Stimulated activated naive CD4-positive, alpha-beta T cell (primary cell): ENCODE measurements at regions not wholly inside any gene's neighbourhood (a gene's known extent, or its start where the extent isn't known, plus 50 kb on each side); places are given as distances from the start of the nearest gene placed in this dataset.
"Not testable (repeated sequence)": the region's sequence is repeated elsewhere in the genome, so short reads cannot be mapped to it uniquely, and the experiment has no call there.

Experiments
- DNase-seq, 6 experiments: peaks; one replicate each; lab custom pipeline; 2025; lab: John Stamatoyannopoulos, UW

- DNase-seq = no peak
These were observed 206.8 kb upstream of the ZNF217 start for GRCh38 chr20:53800418-53800817.

- DNase-seq = no peak
These were observed 203.4 kb upstream of the ZNF217 start for GRCh38 chr20:53797085-53797484.

- DNase-seq = no peak
These were observed 201.5 kb upstream of the ZNF217 start for GRCh38 chr20:53795170-53795569.

GRCh38 chr20:53794529-53795115 lies 201.0 kb upstream of the ZNF217 start:
- no peak for DNase-seq

- DNase-seq = no peak
These were observed 200.2 kb upstream of the ZNF217 start for GRCh38 chr20:53793783-53794383.

DNA sequence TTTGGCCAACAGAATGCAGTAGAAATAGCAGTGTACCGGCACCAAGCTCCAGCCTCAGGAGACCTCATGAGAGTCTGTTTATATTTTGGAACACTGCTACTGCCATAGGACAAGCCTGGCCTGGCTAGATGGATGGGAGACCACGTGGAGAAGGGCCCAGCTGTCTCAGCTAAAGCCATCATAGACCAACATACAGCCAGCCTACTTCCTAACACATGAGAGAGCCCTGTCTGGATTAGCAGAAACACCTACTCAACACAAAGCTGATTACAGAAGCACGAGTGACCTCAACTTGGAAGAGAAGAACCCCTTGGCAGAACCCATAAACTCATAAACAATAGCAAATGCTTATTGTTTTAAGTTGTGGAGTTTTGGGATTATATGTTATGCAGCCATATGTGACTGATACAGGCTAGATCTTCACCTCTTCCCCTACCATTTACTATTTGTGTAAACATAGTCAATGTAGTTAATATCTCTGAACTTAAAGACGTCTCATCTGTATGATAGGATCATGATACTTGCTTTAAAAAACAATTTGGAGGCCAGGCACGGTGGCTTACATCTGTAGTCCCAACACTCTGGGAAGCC lies 199.4 kb upstream of the ZNF217 start:
- DNase-seq = no peak

DNA sequence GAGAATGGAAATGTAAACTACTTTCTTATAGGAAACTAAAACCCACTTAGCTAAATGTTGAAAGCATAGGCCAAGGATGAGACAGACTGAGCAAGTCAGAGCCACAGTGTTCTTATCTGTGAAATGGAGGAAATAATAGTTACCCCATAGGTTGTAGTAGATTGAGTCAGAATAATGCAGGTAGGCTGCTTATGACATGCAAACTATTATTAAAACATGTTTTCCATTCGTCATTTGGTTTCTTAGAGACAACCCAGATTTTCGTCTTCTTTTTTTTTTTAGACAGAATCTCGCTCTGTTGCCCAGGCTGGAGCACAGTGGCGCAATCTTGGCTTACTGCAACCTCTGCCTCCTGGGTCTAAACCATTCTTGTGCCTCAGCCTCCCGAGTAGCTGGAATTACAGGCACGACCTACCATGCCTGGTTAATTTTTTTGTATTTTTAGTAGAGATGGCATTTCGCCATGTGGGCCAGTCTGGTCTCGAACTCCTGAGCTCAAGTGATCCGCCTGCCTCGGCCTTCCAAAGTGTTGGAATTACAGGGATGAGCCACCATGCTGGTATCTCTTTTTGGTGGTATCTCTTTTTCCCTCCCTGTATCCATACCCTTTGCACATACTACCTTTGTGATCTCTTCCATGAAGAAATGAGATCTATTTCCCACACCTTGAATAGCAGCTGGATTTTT lies 196.5 kb upstream of the ZNF217 start:
- no peak for DNase-seq

GRCh38 chr20:53788253-53789022 lies 194.8 kb upstream of the ZNF217 start:
- DNase-seq = no peak

- not testable (repeated sequence) for DNase-seq
These were observed 193.9 kb upstream of the ZNF217 start for GRCh38 chr20:53787491-53787931.

GRCh38 chr20:53786445-53787267 lies 193.0 kb upstream of the ZNF217 start:
- DNase-seq = no peak

- no peak for DNase-seq
These were observed 192.4 kb upstream of the ZNF217 start for GRCh38 chr20:53786071-53786444.

DNA sequence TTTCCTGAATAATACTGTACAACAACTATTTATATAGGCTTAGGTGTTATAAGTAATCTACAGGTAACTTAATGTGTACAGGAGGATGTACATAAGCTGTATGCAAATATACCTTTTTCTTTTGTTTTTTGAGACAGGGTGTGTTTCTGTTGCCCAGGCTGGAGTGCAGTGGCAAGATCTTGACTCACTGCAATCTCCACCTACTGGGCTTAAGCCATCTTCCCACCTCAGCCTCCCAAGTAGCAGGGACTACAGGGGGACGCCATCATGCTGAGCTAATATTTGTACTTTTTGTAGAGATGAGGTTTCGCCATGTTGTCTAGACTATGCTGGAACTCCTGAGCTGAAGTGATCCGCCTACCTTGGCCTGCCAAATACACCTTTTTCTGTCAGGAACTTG lies 191.7 kb upstream of the ZNF217 start:
- DNase-seq = no peak

DNA sequence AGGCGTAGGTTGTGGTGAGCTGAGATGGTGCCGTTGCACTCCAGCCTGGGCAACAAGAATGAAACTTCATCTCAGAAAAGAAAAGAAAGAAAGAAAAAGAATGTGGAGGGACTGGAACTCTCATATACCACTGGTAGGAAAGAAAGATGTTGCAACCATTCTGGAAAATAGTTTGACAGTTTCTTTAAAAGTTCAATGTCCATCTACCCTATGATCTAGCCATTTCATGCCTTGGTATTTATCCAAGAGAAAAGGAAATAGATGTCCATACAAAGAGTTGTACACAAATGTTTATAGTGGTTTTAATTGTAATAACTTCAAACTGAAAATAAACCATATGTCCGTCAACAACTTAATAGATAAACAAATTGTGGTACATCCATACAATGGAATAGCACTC lies 190.1 kb upstream of the ZNF217 start:
- no peak for DNase-seq

- no peak for DNase-seq
These were observed 189.1 kb upstream of the ZNF217 start for GRCh38 chr20:53782612-53783246.

- DNase-seq = no peak
These were observed 186.2 kb upstream of the ZNF217 start for GRCh38 chr20:53779822-53780221.

DNA sequence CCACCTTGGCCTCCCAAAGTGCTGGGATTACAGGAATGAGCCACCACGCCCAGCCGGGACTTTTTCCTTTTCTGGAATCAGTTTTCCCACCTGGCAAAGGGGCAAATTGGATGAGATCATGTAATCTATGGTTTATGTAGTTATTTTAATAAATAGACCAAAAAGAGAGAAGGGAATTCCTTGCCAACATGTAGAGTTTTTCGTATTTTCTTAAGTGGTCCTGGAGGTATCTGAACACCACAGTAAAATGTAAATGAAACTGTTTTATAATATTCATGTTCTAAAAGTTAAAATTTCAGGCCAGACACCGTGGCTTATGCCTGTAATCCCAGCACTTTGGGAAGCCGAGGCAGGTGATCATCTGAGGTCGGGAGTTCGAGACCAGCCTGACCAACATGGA lies 185.1 kb upstream of the ZNF217 start:
- DNase-seq = no peak

- no peak for DNase-seq
These were observed 184.4 kb upstream of the ZNF217 start for GRCh38 chr20:53778041-53778516.

DNA sequence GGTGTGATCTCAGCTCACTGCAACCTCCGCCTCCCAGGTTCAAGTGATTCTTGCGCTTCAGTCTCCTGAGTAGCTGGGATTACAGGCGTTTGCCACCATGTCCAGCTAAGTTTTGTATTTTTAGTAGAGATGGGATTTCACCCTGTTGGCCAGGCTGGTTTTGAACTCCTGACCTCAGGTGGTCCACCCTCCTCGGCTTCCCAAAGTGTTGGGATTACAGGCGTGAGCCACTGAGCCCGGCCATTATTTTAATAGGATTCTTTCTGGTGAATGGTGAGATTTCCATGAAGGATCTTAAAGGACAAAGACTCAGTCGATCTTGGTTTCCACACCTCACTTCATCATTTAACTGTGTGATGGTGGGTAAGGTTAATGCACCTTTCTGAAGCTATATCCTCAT lies 183.8 kb upstream of the ZNF217 start:
- DNase-seq = not testable (repeated sequence)

DNA sequence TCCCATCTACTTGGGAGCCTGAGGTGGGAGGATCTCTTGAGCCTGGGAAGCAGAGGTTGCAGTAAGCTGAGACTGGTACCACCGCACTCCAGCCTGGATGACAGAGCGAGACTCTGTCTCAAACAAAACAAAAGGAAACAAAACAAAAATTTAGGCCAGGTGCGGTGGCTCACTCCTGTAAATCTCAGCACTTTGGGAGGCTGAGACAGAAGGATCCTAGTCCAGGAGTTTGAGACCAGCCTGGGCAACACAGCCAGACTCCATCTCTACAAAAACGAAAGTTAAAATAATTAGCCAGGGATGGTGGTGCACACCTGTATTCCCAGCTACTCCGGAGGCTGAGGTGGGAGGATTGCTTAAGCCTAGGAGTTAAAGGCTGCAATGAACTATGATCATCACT lies 183.2 kb upstream of the ZNF217 start:
- DNase-seq = no peak

GRCh38 chr20:53774461-53775203 lies 181.0 kb upstream of the ZNF217 start:
- DNase-seq = no peak
